IMR-90 (cell line): ENCODE measurements at regions not wholly inside any gene's neighbourhood (a gene's known extent, or its start where the extent isn't known, plus 50 kb on each side); places are given as distances from the start of the nearest gene placed in this dataset.

Experiments
- RAD21 ChIP-seq: IDR thresholded peaks from 2 replicates; pipeline ENCODE4 v1.6.1; 2012; ENCODE audit warnings: low read length, improper control_type of control experiment
- TF ChIP-seq, protein P1 (sequence below): conservative IDR thresholded peaks from 2 replicates; pipeline ENCODE4 v1.5.1; 2012; ENCODE audit warnings: mild to moderate bottlenecking, low read depth, low read length, improper control_type of control experiment

DNA sequence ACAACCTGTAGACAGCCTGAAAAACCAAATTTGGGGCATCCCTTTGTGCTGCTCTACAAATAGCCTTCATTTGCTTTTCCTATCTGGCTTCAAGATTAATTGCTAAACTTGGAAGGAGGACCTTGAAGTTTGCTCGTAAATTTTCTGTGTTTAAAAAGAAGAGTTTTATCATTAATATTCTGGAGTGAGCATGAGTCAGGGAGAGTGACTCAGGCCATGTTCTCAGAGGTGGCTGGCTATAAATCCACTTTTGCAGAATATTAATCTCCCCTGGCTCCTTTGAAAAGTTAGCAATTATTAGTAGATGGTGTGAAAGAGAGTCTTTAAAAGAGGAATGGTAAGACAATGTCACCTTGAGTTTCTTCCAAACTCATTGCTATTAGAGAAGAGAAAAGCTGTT, 91.0 kb downstream of the ANKEF1 start:
- TF ChIP-seq RAD21: no peak
- TF ChIP-seq, protein P1, sequence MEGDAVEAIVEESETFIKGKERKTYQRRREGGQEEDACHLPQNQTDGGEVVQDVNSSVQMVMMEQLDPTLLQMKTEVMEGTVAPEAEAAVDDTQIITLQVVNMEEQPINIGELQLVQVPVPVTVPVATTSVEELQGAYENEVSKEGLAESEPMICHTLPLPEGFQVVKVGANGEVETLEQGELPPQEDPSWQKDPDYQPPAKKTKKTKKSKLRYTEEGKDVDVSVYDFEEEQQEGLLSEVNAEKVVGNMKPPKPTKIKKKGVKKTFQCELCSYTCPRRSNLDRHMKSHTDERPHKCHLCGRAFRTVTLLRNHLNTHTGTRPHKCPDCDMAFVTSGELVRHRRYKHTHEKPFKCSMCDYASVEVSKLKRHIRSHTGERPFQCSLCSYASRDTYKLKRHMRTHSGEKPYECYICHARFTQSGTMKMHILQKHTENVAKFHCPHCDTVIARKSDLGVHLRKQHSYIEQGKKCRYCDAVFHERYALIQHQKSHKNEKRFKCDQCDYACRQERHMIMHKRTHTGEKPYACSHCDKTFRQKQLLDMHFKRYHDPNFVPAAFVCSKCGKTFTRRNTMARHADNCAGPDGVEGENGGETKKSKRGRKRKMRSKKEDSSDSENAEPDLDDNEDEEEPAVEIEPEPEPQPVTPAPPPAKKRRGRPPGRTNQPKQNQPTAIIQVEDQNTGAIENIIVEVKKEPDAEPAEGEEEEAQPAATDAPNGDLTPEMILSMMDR: no peak
